ENCODE measurements at regions not wholly inside any gene's neighbourhood (a gene's known extent, or its start where the extent isn't known, plus 50 kb on each side); places are given as distances from the start of the nearest gene placed in this dataset.

- TF ChIP-seq CTCF (conservative IDR thresholded peaks at IDR 0.05; ENCODE audit: low read depth in 2 of 2) (no peak), EZH2 (IDR thresholded peaks at IDR 0.05; ENCODE audit: low read depth, unreplicated experiment) (no peak), EZH2phosphoT487 (IDR thresholded peaks at IDR 0.05; ENCODE audit: unreplicated experiment) (no peak), REST (IDR thresholded peaks at IDR 0.05; ENCODE audit: unreplicated experiment) (no peak), POLR2AphosphoS5 (IDR thresholded peaks at IDR 0.05; ENCODE audit: low read depth) (no peak), NANOG (IDR thresholded peaks at IDR 0.05; ENCODE audit: borderline replicate concordance) (no peak), STAT1 (IDR thresholded peaks at IDR 0.05; ENCODE audit: unreplicated experiment) (no peak)
Observed at GRCh38 chr6:113457198-113457597, 399.9 kb upstream of the MARCKS start.
